Naive B cell (primary cell): ENCODE measurements at regions not wholly inside any gene's neighbourhood (a gene's known extent, or its start where the extent isn't known, plus 50 kb on each side); places are given as distances from the start of the nearest gene placed in this dataset.

Source experiments
- ATAC-seq, 2 donors: fragments of 150-1000 bp; cut with Tn5 transposase; 2 replicates each; pipeline ENCODE4 v1.10.0; 2021; ENCODE audit warnings: low read depth in 2 of 2, mild to moderate bottlenecking in 2 of 2, moderate library complexity in 2 of 2
- DNase-seq: peaks from one replicate; pipeline ENCODE4 v3.0.0; 2022
- H3K27ac Mint-ChIP-seq, 6 donors: one replicate each; pipeline ENCODE4 v1.8.0; 2020 to 2022; ENCODE audit warnings: mild to moderate bottlenecking in 6 of 6, mixed read lengths in 6 of 6, moderate library complexity in 5 of 6, inconsistent platforms in 2 of 6
- H3K27me3 Mint-ChIP-seq, 3 donors: one replicate each; pipeline ENCODE4 v1.8.0; 2021 to 2022; ENCODE audit warnings: mixed read lengths in 3 of 3, mild to moderate bottlenecking in 1 of 3
- H3K36me3 Mint-ChIP-seq, 2 donors: one replicate each; pipeline ENCODE4 v1.8.0; 2020 to 2022; ENCODE audit warnings: mixed read lengths in 2 of 2, inconsistent platforms in 1 of 2, mild to moderate bottlenecking in 1 of 2
- H3K4me1 Mint-ChIP-seq, 3 donors: one replicate each; pipeline ENCODE4 v1.8.0; 2020 to 2022; ENCODE audit warnings: mixed read lengths in 3 of 3, inconsistent platforms in 1 of 3, mild to moderate bottlenecking in 1 of 3, moderate library complexity in 1 of 3
- H3K4me3 Mint-ChIP-seq, 8 donors: one replicate each; pipeline ENCODE4 v1.8.0; 2020 to 2022; ENCODE audit warnings: mild to moderate bottlenecking in 8 of 8, mixed read lengths in 8 of 8, moderate library complexity in 8 of 8, inconsistent platforms in 2 of 8
- H3K9me3 Mint-ChIP-seq, 7 donors: one replicate each; pipeline ENCODE4 v1.8.0; 2020 to 2022; ENCODE audit warnings: mixed read lengths in 7 of 7, mild to moderate bottlenecking in 5 of 7, inconsistent platforms in 2 of 7, moderate library complexity in 1 of 7

DNA sequence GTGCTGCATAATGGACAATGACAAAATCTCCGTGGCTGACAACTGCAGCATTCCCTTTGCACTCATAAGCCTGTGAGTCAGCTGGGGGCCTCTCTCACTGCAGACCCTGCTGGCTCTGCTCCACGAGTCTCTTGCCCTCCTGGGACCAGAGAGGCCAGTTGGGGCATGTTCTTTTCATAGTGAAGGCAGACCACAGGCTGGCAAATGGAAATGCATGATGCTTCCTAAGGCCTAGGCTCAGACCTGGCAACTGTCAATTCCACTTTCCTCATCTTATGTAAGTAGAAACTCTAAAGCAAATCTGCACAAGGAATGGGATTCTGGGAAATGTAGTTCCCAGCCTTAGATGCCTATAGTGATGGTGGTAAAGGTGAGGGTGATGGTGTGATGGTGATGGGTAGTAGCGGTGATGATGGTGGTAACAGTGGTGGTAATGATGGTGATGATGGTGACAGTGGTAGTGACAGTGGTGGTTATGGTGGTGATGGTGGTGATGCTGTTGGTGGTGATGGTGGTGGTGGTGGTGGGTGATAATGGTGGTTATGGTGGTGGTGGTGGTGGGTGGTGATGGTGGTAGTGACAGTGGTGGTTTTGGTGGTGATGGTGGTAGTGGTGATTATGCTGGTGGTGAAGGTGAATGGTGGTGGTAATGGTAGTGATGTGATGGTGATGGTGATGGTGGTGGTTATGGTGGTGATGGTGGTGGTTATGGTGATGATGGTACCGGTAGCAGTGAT lies 185.8 kb upstream of the ARL4C start:
- Mint-ChIP-seq H3K4me1 (no peaks in the 10 kb centered on the region), H3K36me3 (no peaks in the 10 kb centered on the region), H3K4me3 (no peak overlapping the region), H3K27ac (no peak overlapping the region), H3K27me3 (no peaks in the 10 kb centered on the region), H3K9me3 (peaks cover 0 to 7% (median 0%) of the 10 kb centered on the region in 7 donors)
- ATAC-seq (no peak), DNase-seq (no peak)

- no peaks in the 10 kb centered on the region for H3K36me3 Mint-ChIP-seq
- H3K9me3 Mint-ChIP-seq, result peaks cover 0 to 7% (median 0%) of the 10 kb centered on the region in 7 donors
- H3K27me3 Mint-ChIP-seq, result no peaks in the 10 kb centered on the region
- H3K4me1 Mint-ChIP-seq, result no peaks in the 10 kb centered on the region
- DNase-seq (no peak), ATAC-seq (no peak)
- no peak overlapping the region for H3K4me3 Mint-ChIP-seq
- H3K27ac Mint-ChIP-seq, result no peak overlapping the region
Measured at GRCh38 chr2:234680688-234681619, 184.1 kb upstream of the ARL4C start.

- H3K36me3 Mint-ChIP-seq, result no peaks in the 10 kb centered on the region
- peaks cover 0 to 7% (median 0%) of the 10 kb centered on the region in 7 donors for H3K9me3 Mint-ChIP-seq
- ATAC-seq, result no peak
- DNase-seq, result no peak
- no peaks in the 10 kb centered on the region for H3K4me1 Mint-ChIP-seq
- no peak overlapping the region for H3K27ac Mint-ChIP-seq
- H3K27me3 Mint-ChIP-seq, result no peaks in the 10 kb centered on the region
- H3K4me3 Mint-ChIP-seq, result no peak overlapping the region
Measured at GRCh38 chr2:234679741-234680687, 183.1 kb upstream of the ARL4C start.

DNA sequence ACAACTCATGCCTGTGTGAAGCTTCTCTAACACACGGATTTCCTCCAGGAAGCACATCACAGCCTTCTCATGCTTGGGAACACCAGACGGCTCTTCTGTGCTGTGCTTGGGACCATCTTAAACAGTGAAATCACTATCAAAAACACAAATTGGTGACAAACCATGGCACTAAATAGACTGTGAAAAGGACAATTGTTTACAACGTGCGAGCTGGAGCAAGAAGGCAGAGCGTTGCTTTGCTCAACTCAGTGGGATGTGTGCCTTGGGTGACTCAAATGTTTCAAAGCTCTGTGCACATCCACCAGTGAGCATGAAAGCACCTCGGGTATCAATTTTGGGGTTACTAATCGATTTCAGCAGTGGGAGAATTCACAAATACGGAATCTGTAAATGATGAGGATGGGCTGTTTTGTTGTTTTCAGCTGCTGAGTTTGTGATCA lies 182.4 kb upstream of the ARL4C start:
- H3K36me3 Mint-ChIP-seq, result no peaks in the 10 kb centered on the region
- no peak for ATAC-seq
- no peak for DNase-seq
- no peak overlapping the region for H3K4me3 Mint-ChIP-seq
- H3K4me1 Mint-ChIP-seq, result no peaks in the 10 kb centered on the region
- H3K27me3 Mint-ChIP-seq, result no peaks in the 10 kb centered on the region
- H3K27ac Mint-ChIP-seq, result no peak overlapping the region
- H3K9me3 Mint-ChIP-seq, result peaks cover 0 to 7% (median 0%) of the 10 kb centered on the region in 7 donors

DNA sequence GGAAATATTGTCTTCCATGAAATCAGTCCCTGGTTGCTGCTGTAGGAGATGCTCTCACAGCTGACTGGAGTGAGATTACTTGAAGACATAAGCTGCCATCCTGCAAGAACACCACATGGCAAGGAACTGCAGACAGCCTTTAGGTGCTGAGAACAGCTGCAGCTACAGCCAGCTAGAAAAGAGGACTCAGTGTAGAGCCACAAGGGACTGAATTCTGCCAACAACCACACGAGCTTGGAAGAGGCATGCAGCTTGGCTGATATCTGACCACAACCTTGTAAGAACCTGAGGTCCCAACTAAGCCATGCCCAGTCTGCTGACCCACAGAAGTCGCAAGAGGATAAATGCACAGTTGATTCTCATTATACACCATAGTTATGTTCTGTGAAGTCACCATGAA lies 181.8 kb upstream of the ARL4C start:
- Mint-ChIP-seq H3K4me1 (no peaks in the 10 kb centered on the region), H3K9me3 (peaks cover 0 to 7% (median 0%) of the 10 kb centered on the region in 7 donors), H3K36me3 (no peaks in the 10 kb centered on the region), H3K27me3 (no peaks in the 10 kb centered on the region), H3K27ac (peak overlapping the region in 1 of 6 donors; percentile 43), H3K4me3 (no peak overlapping the region)
- no peak for ATAC-seq
- DNase-seq, result no peak

DNA sequence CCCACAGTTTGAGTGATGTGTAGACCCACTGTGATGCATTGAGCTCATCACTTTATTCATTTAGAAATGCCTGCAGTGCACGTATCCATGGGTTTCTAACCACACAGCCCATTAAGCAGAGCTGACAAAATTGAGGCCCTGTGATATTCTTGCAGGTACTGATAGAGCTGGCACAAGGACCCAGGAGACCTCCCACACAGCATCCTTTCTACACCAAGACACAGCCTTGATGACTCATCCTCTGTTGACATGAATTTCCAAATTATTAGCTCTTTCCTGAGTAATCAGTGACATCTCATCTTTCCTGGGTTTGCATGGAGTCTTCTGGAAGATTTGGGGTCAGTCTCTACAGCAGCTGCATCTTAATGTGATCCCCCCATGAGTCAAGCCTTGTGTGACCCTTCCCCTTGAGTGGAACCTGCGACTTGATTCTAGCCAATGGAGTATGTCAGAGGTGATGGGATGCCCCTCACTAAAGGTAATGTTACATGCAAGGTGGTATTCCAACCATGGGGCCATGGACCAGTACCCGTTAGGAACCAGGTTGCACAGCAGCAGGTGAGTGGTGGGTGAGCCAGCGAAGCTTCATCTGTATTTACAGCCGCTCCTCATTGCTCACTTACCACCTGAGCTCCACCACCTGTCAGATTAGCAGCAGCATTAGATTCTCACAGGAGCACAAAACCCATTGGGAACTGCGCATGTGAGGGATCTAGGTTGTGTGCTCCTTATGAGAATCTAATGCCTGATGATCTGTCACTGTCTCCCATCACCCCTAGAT lies 181.1 kb upstream of the ARL4C start:
- Mint-ChIP-seq H3K27ac (no peak overlapping the region), H3K4me3 (no peak overlapping the region), H3K27me3 (no peaks in the 10 kb centered on the region), H3K9me3 (peaks cover 0 to 5% (median 0%) of the 10 kb centered on the region in 7 donors), H3K36me3 (no peaks in the 10 kb centered on the region), H3K4me1 (no peaks in the 10 kb centered on the region)
- ATAC-seq (no peak), DNase-seq (no peak)

DNA sequence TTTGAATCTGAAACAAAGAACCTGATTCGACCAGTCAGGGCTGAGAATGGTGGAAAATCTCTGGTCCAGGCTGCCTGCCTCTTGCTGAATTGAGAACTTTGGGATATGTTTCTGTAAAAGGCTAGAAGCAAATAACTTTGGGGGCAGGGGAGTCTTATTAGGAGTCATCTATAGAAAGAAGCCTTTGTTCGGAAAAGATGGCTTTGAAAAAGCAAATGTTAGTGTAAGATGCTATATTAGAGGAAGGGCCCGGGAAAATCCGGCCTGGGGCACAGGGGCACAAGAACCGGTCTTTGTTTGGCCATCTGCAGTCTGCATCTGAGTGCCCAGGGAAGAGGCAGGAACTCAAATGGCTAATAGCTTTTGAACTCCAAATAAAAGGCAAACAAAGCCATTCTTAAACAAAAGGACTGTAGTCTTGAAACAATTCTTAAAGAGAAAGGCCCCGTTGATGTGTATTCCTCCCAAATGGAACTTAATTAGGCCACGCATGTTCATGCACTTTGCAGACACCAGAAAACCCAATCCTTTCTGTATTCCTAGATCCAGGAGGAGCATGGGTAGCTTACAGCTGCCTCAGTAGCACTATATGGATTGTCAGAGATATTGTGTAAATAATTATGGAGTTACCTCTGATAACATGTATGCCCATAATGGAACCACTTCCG lies 180.0 kb upstream of the ARL4C start:
- DNase-seq, result no peak
- no peaks in the 10 kb centered on the region for H3K36me3 Mint-ChIP-seq
- H3K27ac Mint-ChIP-seq, result no peak overlapping the region
- H3K27me3 Mint-ChIP-seq, result no peaks in the 10 kb centered on the region
- ATAC-seq, result no peak
- no peaks in the 10 kb centered on the region for H3K9me3 Mint-ChIP-seq
- no peak overlapping the region for H3K4me3 Mint-ChIP-seq
- H3K4me1 Mint-ChIP-seq, result no peaks in the 10 kb centered on the region

DNA sequence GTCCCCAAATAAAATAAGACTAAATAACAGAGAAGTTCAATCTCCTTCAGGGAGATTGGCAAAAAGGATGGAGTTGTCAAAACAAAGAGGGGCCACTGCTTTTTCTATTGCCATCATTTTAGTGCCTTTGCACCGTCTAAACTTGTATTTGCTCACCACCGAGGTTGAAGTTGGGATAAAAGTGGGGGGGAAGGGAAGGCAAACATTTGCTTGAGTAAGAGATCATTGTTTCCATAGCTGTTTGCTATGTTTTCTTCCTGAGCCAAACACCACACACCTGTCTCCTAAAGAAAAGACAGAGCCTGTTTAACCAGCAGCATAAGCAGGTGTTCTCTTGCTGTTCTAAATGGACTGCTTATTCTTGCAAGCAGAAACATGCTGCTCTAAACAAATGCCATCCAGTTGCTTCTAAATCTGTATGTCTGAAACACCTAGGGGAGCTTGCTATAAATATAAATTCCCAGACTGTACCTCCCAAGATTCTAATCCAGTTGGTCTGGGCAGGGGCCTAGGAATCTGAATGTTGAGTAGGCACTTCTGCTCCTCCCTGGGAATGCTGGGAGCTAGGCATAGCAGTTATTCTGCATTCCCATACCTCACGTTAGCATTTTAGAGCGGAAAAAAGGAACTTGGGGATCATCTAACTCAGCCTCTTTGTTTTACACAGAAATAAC lies 179.4 kb upstream of the ARL4C start:
- H3K9me3 Mint-ChIP-seq, result no peaks in the 10 kb centered on the region
- H3K27me3 Mint-ChIP-seq, result no peaks in the 10 kb centered on the region
- H3K36me3 Mint-ChIP-seq, result no peaks in the 10 kb centered on the region
- H3K27ac Mint-ChIP-seq, result no peak overlapping the region
- DNase-seq, result no peak
- no peak overlapping the region for H3K4me3 Mint-ChIP-seq
- no peaks in the 10 kb centered on the region for H3K4me1 Mint-ChIP-seq
- ATAC-seq, result no peak

DNA sequence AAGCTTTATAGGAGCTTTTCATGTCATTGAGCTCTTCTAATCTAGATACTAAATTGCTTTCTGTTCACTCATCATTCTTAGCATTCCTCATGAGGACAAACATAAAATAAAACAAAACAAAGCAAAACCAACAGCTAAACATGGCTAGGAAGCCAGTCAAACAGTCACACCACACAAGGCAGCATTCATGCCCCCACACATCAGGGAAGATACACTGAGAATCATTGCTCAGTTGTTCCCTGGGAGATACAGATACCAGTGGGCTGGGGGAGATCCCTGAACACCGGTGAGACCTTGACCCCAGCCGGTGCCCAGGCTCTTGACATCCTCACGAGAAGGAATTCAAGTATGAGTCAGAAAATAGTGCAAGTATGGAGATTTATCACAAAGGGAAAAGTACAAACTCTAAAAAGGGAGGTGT lies 177.9 kb upstream of the ARL4C start:
- Mint-ChIP-seq H3K9me3 (no peaks in the 10 kb centered on the region), H3K36me3 (no peaks in the 10 kb centered on the region), H3K4me3 (no peak overlapping the region), H3K4me1 (no peaks in the 10 kb centered on the region), H3K27me3 (no peaks in the 10 kb centered on the region), H3K27ac (no peak overlapping the region)
- no peak for ATAC-seq
- no peak for DNase-seq

DNA sequence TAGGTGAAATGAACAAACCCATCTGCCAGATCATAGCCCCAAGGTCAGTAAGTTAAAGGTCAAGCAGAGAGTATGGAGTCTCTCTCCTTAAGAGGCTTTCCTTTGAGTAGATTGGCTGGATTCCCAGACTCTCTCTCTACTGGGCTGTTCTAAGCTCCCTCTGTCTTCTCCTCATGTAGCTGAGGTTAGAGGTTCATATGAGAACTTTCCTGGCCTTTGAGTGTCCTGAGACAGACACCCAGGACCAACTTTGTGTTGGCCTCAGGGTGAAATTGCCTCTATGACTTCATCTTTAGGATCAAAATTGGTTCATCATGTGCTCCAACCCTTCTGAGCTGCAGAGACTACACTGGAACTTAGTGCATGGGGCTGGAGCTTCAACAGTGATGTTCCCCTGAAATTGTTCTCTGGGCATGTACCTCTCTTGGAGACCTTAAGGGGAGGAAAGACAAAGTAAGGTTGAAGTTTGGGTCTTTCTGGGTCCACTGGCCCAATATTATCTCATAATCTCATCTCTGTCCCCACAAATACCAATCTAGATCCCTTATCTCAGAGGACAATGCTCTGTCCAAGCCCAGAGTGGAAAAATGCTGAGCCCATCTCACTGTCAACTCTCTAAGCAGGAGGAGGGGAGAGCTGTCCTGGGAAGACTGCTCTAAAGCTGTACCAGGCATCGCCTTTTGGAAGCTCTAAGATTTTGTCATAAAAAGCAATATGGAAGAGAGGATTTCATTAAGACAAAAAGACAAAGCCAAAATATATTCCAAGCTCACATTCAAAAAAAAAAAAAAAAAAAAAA lies 177.3 kb upstream of the ARL4C start:
- H3K27me3 Mint-ChIP-seq, result no peaks in the 10 kb centered on the region
- H3K27ac Mint-ChIP-seq, result no peak overlapping the region
- no peaks in the 10 kb centered on the region for H3K36me3 Mint-ChIP-seq
- no peaks in the 10 kb centered on the region for H3K9me3 Mint-ChIP-seq
- DNase-seq (no peak), ATAC-seq (no peak)
- H3K4me3 Mint-ChIP-seq, result no peak overlapping the region
- no peaks in the 10 kb centered on the region for H3K4me1 Mint-ChIP-seq

- ATAC-seq (no peak), DNase-seq (no peak)
- H3K4me1 Mint-ChIP-seq, result no peaks in the 10 kb centered on the region
- H3K27me3 Mint-ChIP-seq, result no peaks in the 10 kb centered on the region
- no peaks in the 10 kb centered on the region for H3K9me3 Mint-ChIP-seq
- H3K27ac Mint-ChIP-seq, result no peak overlapping the region
- H3K4me3 Mint-ChIP-seq, result no peak overlapping the region
- no peaks in the 10 kb centered on the region for H3K36me3 Mint-ChIP-seq
Measured at GRCh38 chr2:234673501-234673900, 176.6 kb upstream of the ARL4C start.
